ENCODE measurements at regions not wholly inside any gene's neighbourhood (a gene's known extent, or its start where the extent isn't known, plus 50 kb on each side); places are given as distances from the start of the nearest gene placed in this dataset.

DNA sequence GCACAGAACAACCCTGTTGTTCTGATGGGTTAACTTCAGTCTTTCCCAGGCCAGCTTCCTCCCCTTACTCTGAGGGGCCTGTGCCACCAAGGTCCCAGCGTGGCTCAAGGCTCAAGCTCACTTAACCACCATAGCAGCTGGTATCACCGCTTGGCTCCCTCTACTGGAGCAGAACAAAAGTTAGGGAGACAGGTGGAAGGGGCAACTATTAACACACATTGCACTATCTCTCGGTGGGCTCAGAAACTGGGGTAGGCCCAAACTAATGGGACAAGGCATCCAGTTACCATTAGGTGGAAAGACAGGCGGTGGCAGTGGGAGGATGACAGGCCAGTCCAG, 88.7 kb upstream of the ATL2 start:
- TF ChIP-seq POLR2AphosphoS5 (IDR thresholded peaks at IDR 0.05; ENCODE audit: low read depth): no peak
- TF ChIP-seq GABPA (IDR thresholded peaks at IDR 0.05; ENCODE audit: low read depth): no peak
